ENCODE measurements at regions not wholly inside any gene's neighbourhood (a gene's known extent, or its start where the extent isn't known, plus 50 kb on each side); places are given as distances from the start of the nearest gene placed in this dataset.
A peak's percentile ranks its signal among the peaks of the same experiment; 100 is the strongest.
"Not testable (repeated sequence)": the region's sequence is repeated elsewhere in the genome, so short reads cannot be mapped to it uniquely, and the experiment has no call there.

DNA sequence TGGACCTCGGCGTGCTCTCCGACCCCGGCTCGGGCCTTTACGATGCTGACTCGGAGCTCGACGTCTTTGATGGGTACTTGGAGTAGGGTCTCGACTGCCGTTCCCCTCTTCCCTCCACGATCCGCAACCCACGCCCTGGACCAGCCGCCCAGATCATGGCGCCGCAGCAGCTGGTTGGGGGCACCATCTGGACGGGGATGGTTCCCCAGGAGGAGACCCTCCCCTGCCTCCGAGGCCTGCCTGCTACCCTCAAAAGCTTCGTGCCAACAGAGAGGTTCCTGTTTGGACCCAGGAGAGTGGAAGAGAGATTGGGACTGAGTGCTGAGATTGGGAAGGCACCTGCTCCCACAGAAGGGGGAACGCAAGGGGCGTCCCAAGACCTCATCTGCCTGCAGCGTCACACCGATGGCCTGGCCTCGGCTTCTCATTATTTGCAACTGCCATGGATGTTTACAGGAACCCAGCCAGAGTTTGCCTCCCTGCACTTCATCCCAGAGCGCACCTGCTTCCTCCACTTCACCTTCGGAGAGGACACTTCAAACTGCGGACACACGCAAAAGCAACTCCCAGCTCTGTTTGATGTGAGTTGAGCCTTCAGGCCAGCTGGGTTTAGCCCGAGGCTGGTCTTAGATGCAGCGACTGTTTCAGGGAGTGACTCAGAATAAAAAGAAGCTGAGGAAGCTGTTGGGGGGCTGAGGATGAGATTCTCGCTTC is 58.9 kb downstream of the GOLGA6L7 start:
- not testable (repeated sequence) for DNase-seq (ENCODE audit: low read depth)

DNA sequence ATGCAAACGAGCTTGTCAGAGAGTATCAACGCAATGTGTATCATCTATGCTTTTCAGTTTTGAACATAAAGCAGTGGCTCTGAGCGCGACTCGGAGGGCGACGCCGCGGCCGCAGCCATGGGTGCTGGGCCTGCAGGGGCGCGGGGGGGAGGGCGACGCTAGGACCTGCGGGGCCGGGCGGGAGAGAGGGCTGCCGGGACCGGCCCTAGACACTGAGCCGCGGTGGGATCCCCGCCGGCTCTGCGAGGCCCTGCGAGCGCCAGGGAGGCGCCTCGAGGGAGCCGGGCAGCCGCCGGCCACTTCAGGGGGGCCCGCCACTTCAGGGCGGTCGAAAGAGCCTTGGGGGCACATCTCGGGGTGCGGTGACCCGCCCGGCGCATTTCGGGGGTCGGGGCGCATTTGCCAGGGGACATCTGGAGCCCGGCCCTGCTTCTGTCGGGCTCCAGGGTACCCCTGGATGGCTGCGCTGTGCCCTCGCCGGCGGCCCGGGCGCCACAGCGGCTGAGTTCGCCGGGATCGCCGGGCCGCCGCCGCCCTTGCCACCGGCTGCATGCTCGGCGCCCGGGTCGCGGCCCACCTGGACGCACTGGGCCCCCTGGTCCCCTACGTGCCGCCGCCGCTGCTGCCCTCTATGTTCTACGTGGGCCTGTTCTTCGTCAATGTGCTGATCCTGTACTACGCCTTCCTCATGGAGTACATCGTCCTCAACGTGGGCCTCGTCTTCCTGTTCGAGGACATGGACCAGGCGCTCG is 59.6 kb downstream of the GOLGA6L7 start:
- not testable (repeated sequence) for DNase-seq (ENCODE audit: low read depth)

- not testable (repeated sequence) for DNase-seq (ENCODE audit: low read depth)
These were observed 60.3 kb downstream of the GOLGA6L7 start for GRCh38 chr15:28788176-28788575.

- DNase-seq (ENCODE audit: low read depth), result peak; percentile 1
These were observed 61.9 kb downstream of the GOLGA6L7 start for GRCh38 chr15:28786521-28786920.

GRCh38 chr15:28784347-28785163 is 63.9 kb downstream of the GOLGA6L7 start:
- not testable (repeated sequence) for DNase-seq (ENCODE audit: low read depth)

DNA sequence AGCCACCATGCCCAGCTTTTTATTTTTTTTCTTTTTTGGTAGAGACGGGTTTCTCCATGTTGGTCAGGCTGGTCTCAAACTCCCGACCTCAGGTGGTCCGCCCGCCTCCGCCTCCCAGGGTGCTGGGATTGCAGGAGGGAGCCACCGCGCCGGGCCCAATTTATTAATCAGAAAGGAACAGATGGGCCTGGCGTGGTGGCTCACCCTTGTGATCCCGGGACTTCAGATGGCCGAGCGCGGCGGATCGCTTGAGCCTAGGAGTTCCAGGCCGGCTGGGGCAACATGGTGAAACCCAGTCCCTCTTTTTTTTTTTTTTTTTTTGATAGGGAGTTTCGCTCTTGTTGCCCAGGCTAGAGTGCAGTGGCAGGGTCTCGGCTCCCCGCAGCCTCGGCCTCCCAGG is 64.6 kb downstream of the GOLGA6L7 start:
- no peak for DNase-seq (ENCODE audit: low read depth)

GRCh38 chr15:28783466-28783865 is 65.0 kb downstream of the GOLGA6L7 start:
- DNase-seq (ENCODE audit: low read depth), result no peak

DNA sequence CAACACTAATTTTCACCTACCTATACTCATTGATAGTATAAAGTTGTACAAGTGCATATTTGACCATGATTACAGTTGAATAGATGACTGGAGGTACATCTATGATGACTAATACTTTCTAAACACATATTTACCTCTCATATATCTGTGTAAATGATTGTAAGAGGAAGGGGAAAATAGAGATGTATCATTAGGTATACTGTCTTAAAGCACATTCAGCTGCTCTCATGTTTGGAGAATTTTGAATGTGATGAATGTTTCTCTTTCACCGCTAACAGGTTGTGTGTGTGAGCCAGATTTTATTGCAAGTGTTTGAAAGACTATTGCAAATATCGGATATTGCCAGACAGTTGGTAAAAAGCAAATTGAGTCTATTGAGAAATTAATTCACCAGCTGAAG is 66.2 kb upstream of the GOLGA8M start:
- DNase-seq (ENCODE audit: low read depth), result not testable (repeated sequence)

- not testable (repeated sequence) for DNase-seq (ENCODE audit: low read depth)
These were observed 60.6 kb upstream of the GOLGA8M start for GRCh38 chr15:28772857-28773256.
